Heart left ventricle (tissue), 16 donors: ENCODE measurements at regions not wholly inside any gene's neighbourhood (a gene's known extent, or its start where the extent isn't known, plus 50 kb on each side); places are given as distances from the start of the nearest gene placed in this dataset.

Experiments used
- ATAC-seq, 4 donors: fragments of 200-7000 bp; cut with Tn5 transposase; one replicate each; pipeline ENCODE4 v1.9.1; 2020 to 2022; ENCODE audit warnings: moderate library complexity in 4 of 4, mild to moderate bottlenecking in 3 of 4, moderate number of reproducible peaks in 1 of 4
- DNase-seq, 5 donors: peaks; one replicate each; pipeline ENCODE4 v3.0.0-alpha.2; 2020
- H3K27ac ChIP-seq, 12 donors: fragments of 200-600 bp; sonication (generic) in 4 of 12; one replicate each; pipeline versions ENCODE4 v1.5.0 to v1.8.0; 2016 to 2022; ENCODE audit warnings: mild to moderate bottlenecking in 2 of 12
- H3K27me3 ChIP-seq, 9 donors: fragments of 200-600 bp; sonication (generic) in 2 of 9; one replicate each; pipeline versions ENCODE4 v1.5.1 to v1.8.0; 2016 to 2022; ENCODE audit warnings: mild to moderate bottlenecking in 3 of 9
- H3K36me3 ChIP-seq, 9 donors: fragments of 200-600 bp; sonication (generic) in 2 of 9; one replicate each; pipeline versions ENCODE4 v1.5.0 to v1.8.0; 2018 to 2022; ENCODE audit warnings: mild to moderate bottlenecking in 2 of 9
- H3K4me1 ChIP-seq, 12 donors: fragments of 200-600 bp; sonication (generic) in 4 of 12; one replicate each; pipeline versions ENCODE4 v1.5.0 to v1.8.0; 2016 to 2022; ENCODE audit warnings: mild to moderate bottlenecking in 3 of 12
- H3K4me3 ChIP-seq, 12 donors: fragments of 200-600 bp; sonication (generic) in 4 of 12; one replicate each; pipeline versions ENCODE4 v1.5.0 to v1.8.0; 2017 to 2022; ENCODE audit warnings: mild to moderate bottlenecking in 9 of 12, moderate library complexity in 4 of 12
- H3K9me3 ChIP-seq, 12 donors: fragments of 200-600 bp; sonication (generic) in 4 of 12; one replicate each; pipeline versions ENCODE4 v1.5.0 to v1.8.0; 2016 to 2022; ENCODE audit warnings: mild to moderate bottlenecking in 1 of 12
- POLR2A ChIP-seq, 2 donors: fragments of 450-650 bp; IDR thresholded peaks; one replicate each; pipeline ENCODE4 v1.6.1; 2017; ENCODE audit warnings: antibody characterized with exemption in 2 of 2, mild to moderate bottlenecking in 2 of 2, moderate library complexity in 2 of 2
- WGBS, 4 donors: extraction: QIAGEN DNeasy Blood & Tissue Kit in 2 of 4; methylation state at CpG; one replicate each; pipeline versions ENCODE4 v1.1.5 to v1.1.7; 2013 to 2018; 5-methylcytosine and 5-hydroxymethylcytosine counted together
- intact Hi-C, 10 donors: fragments of 100-400 bp; cut with DNase I; formaldehyde crosslinking; loops; one replicate each; pipeline versions ENCODE4 v1.11.1 to v1.14.2; 2022
- TF ChIP-seq, protein P1 (sequence below), 12 donors: fragments of 200-600 bp; sonication (generic) in 4 of 12; IDR thresholded peaks; one replicate each; pipeline versions ENCODE4 v1.5.0 to v1.8.0; 2018 to 2022; ENCODE audit warnings: antibody characterized with exemption in 12 of 12, mild to moderate bottlenecking in 5 of 12
- donor health status: ischemic (EF 13 %, LVEDD 7.1; RV severe dilation, severe dysfunction).
- donor health status: healthy with polysubstance abuse.
- donor health status: DM: no; HTN: yes; CAD: no.
- donor health status: DM: no; HTN: no; CAD: no.
- donor health status: ischemic (EF 25% LVEDD 6.9; RV normal size, moderate dysfunction).
- donor health status: ischemic (EF 25% LVEDD 5.7; RV mildly dilated, moderate dysfunction).
- donor health status: healthy.
- donor health status: DM: yes; HTN: yes; CAD: no.
- donor health status: ischemic (EF 35%, LVEDD 5.7; RV mildly dilated, moderate dysfunction).
- donor health status: nonischemic (EF 11% LVEDD 7.7; RV severe dilation, severe dysfunction).
- donor health status: DM: yes; HTN: yes; CAD: no.
- donor health status: PGD.
- donor health status: ischemic (EF 29% LVEDD 5.4; RV normal size, mild dysfunction).
- donor health status: nonischemic (EF 23%, LVEDD 6.1; RV moderate dilation, normal function).

DNA sequence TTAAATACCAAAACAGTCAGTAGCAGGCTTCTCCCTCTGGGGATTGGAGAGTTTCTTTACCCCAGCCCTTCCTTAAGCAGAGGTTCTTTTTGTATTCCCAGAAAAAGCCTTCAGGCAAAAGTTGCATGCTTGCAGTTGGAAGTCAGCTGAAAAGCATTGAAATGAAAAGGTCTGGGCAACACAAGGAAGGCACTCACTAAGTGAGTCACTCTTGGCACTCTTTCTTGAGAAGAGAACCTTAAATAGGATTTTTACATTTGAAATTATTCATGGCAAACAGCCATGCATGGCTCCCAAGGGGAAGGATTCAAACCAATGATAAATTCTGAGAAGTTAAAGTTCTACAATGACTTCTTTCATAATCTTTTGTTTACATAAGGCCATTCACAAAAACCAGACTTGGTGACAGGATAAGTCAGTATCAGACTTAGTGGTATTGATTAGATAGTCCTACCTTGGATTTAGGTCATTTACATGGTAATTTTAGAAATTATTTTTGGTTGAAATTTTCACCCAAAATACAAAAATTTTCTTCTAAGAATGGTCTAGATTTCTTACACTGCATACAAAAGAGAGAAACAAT, 2068.9 kb downstream of the PCDH7 start:
- no peak for DNase-seq
- Histone ChIP-seq H3K4me3 (no peak overlapping the region), H3K27ac (no peak overlapping the region), H3K4me1 (no peaks in the 10 kb centered on the region), H3K27me3 (peaks cover 0 to 4% (median 0%) of the 10 kb centered on the region in 9 donors), H3K36me3 (no peaks in the 10 kb centered on the region), H3K9me3 (no peaks in the 10 kb centered on the region)
- intact Hi-C loops, result no loop called here
- no peak for ATAC-seq
- TF ChIP-seq POLR2A (IDR thresholded peaks at IDR 0.05), result no peak
- TF ChIP-seq, protein P1, sequence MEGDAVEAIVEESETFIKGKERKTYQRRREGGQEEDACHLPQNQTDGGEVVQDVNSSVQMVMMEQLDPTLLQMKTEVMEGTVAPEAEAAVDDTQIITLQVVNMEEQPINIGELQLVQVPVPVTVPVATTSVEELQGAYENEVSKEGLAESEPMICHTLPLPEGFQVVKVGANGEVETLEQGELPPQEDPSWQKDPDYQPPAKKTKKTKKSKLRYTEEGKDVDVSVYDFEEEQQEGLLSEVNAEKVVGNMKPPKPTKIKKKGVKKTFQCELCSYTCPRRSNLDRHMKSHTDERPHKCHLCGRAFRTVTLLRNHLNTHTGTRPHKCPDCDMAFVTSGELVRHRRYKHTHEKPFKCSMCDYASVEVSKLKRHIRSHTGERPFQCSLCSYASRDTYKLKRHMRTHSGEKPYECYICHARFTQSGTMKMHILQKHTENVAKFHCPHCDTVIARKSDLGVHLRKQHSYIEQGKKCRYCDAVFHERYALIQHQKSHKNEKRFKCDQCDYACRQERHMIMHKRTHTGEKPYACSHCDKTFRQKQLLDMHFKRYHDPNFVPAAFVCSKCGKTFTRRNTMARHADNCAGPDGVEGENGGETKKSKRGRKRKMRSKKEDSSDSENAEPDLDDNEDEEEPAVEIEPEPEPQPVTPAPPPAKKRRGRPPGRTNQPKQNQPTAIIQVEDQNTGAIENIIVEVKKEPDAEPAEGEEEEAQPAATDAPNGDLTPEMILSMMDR (IDR thresholded peaks at IDR 0.05), result no peak

DNA sequence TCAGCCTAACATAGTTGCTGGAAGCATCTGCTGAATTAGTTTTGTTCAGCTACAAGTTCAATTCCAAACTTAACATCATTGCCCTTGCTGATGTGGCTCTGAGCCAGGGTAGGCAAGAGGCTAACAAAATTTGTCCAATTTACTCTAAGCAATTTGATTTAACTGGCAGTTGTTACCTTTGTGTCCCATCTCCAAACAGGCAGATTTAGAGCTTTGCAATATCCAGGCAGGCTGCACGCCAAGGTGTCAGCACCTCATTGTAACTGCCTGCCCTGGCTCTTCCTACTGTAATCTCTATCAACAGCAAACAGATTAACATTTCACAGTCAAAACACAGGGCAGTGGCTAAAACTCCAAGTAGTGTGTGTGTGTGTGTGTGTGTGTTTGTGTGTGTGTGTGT, 2070.6 kb downstream of the PCDH7 start:
- WGBS, 4 donors, result 6 to 50% (median 29%) methylated on average over 1 of the region's 1 CpG
- ATAC-seq, result no peak

DNA sequence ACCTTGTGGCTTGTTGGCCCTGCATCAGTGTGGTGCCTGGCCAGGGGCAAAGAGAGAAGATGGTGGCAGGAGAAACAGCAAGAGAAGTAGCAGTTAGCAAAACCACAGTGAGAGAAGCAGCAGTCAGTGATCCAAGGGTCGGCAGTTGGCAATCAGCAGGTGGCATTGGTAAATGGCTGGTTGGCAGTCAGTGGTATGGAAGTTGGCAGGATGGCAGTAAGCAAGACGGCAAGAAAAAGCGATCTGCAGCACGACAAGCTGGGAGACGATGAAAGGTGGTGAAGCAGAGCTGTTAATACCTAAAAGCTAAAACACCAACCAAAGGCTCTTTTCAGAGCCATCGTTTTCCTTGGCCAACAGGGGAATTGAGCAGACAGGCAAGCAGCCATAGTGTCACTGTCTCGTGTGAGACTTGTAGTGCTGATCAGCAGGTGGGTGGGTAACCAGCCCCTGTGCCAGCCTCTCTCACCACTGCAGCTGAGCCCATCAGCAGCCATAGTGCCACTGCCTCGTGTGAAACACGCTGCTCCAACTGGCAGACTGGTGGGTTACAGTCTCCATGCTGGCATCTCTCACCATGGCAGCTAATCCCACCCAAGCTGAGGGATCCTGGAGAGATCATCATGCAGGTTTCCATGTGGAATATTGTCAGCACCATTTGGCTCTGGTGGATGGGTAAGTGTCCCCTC, 2078.4 kb downstream of the PCDH7 start:
- TF ChIP-seq, protein P1 (IDR thresholded peaks at IDR 0.05), result no peak
- no peak for TF ChIP-seq POLR2A (IDR thresholded peaks at IDR 0.05)
- ATAC-seq (no peak), DNase-seq (no peak)
- H3K27me3 ChIP-seq, result no peaks in the 10 kb centered on the region
- no peaks in the 10 kb centered on the region for H3K36me3 ChIP-seq
- 72 to 80% (median 76%) methylated on average over 9 of the region's 9 CpGs for WGBS, 4 donors
- H3K27ac ChIP-seq, result no peak overlapping the region
- no peaks in the 10 kb centered on the region for H3K9me3 ChIP-seq
- intact Hi-C loops, result no loop called here
- no peak overlapping the region for H3K4me3 ChIP-seq
- no peaks in the 10 kb centered on the region for H3K4me1 ChIP-seq

More for the DNA sequence above, 2070.6 kb downstream of the PCDH7 start:
- Histone ChIP-seq H3K4me1 (no peaks in the 10 kb centered on the region), H3K9me3 (no peaks in the 10 kb centered on the region), H3K27ac (no peak overlapping the region), H3K36me3 (no peaks in the 10 kb centered on the region), H3K27me3 (peaks cover 0 to 4% (median 0%) of the 10 kb centered on the region in 9 donors), H3K4me3 (no peak overlapping the region)
- intact Hi-C loops, result no loop called here
- DNase-seq, result no peak
- TF ChIP-seq, protein P1 (IDR thresholded peaks at IDR 0.05), result no peak
- TF ChIP-seq POLR2A (IDR thresholded peaks at IDR 0.05), result no peak

DNA sequence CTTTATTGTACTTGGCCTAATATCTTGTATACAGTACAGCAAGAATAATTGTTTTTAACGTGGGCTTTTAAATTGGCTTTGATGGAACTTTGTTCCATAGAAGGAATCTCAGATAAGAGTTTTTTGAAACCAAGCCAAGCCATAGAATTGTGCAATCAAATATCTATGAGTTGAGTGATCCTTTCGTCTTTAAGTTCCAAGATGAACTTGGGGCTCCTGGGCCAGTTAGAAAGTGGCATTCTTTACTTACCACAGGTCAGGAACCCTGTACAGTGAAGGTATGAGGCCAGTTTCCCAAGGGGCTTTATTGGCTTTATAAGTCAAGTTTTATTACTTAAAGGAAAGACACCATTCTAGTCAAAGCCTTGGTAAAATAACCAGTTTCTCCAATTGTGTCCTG, 2104.2 kb downstream of the PCDH7 start:
- intact Hi-C loops, result no loop called here
- TF ChIP-seq POLR2A (IDR thresholded peaks at IDR 0.05), result no peak
- TF ChIP-seq, protein P1 (IDR thresholded peaks at IDR 0.05), result no peak
- 36 to 39% (median 36%) methylated on average over 2 of the region's 2 CpGs for WGBS, 4 donors

More for the DNA sequence above, 2104.2 kb downstream of the PCDH7 start:
- H3K27ac ChIP-seq, result no peak overlapping the region
- no peaks in the 10 kb centered on the region for H3K36me3 ChIP-seq
- DNase-seq (no peak), ATAC-seq (no peak)
- H3K27me3 ChIP-seq, result no peaks in the 10 kb centered on the region
- H3K4me3 ChIP-seq, result no peak overlapping the region
- peaks cover 0 to 24% (median 0%) of the 10 kb centered on the region in 12 donors for H3K9me3 ChIP-seq
- H3K4me1 ChIP-seq, result no peaks in the 10 kb centered on the region
